Stimulated activated CD4-positive, alpha-beta T cell treated with anti-CD3 and anti-CD28 coated beads, Interleukin-1b, Interleukin-23, amount 100 ng/mL, for 4 hours (primary cell): ENCODE measurements at regions not wholly inside any gene's neighbourhood (a gene's known extent, or its start where the extent isn't known, plus 50 kb on each side); places are given as distances from the start of the nearest gene placed in this dataset.

ENCODE experiments used
- DNase-seq, 2 donors: peaks; one replicate each; pipeline ENCODE4 v3.0.0-alpha.2; 2020; ENCODE audit warnings: low read depth in 2 of 2

GRCh38 chr21:31566064-31566463, 93.4 kb upstream of the SOD1 start:
- no peak for DNase-seq

- no peak for DNase-seq
These were observed 95.1 kb upstream of the SOD1 start for GRCh38 chr21:31564439-31564838.

- DNase-seq, result no peak
These were observed 99.0 kb upstream of the SOD1 start for GRCh38 chr21:31560479-31560878.

- DNase-seq, result peak; percentile 89 to 94
These were observed 99.9 kb upstream of the SOD1 start for GRCh38 chr21:31559368-31560119.

GRCh38 chr21:31558962-31559367, 100.5 kb upstream of the SOD1 start:
- peak; percentile 82 to 83 for DNase-seq

- peak; percentile 21 to 23 for DNase-seq
These were observed 101.1 kb upstream of the SOD1 start for GRCh38 chr21:31558189-31558961.

GRCh38 chr21:31557421-31558188, 101.9 kb upstream of the SOD1 start:
- peak in 1 of 2 donors; percentile 6 for DNase-seq

- no peak for DNase-seq
These were observed 102.8 kb upstream of the SOD1 start for GRCh38 chr21:31556662-31557061.

GRCh38 chr21:31555741-31556191, 103.7 kb upstream of the SOD1 start:
- no peak for DNase-seq

- DNase-seq, result peak; percentile 11 to 34
These were observed 104.9 kb upstream of the SOD1 start for GRCh38 chr21:31554511-31555022.

GRCh38 chr21:31553926-31554325, 105.6 kb upstream of the SOD1 start:
- DNase-seq, result no peak

GRCh38 chr21:31553461-31553860, 106.0 kb upstream of the SOD1 start:
- DNase-seq, result no peak

GRCh38 chr21:31552826-31553225, 106.7 kb upstream of the SOD1 start:
- no peak for DNase-seq

- no peak for DNase-seq
These were observed 109.4 kb upstream of the SOD1 start for GRCh38 chr21:31550070-31550469.

GRCh38 chr21:31548688-31549087, 110.8 kb upstream of the SOD1 start:
- no peak for DNase-seq

- no peak for DNase-seq
These were observed 112.9 kb upstream of the SOD1 start for GRCh38 chr21:31546443-31547170.

- DNase-seq, result no peak
These were observed 114.5 kb upstream of the SOD1 start for GRCh38 chr21:31545036-31545435.

- DNase-seq, result no peak
These were observed 116.3 kb upstream of the SOD1 start for GRCh38 chr21:31543191-31543590.

- DNase-seq, result no peak
These were observed 120.7 kb upstream of the SOD1 start for GRCh38 chr21:31538816-31539215.

GRCh38 chr21:31537872-31538576, 121.5 kb upstream of the SOD1 start:
- no peak for DNase-seq

GRCh38 chr21:31536138-31536537, 123.4 kb upstream of the SOD1 start:
- no peak for DNase-seq
